ENCODE measurements at regions not wholly inside any gene's neighbourhood (a gene's known extent, or its start where the extent isn't known, plus 50 kb on each side); places are given as distances from the start of the nearest gene placed in this dataset.

DNA sequence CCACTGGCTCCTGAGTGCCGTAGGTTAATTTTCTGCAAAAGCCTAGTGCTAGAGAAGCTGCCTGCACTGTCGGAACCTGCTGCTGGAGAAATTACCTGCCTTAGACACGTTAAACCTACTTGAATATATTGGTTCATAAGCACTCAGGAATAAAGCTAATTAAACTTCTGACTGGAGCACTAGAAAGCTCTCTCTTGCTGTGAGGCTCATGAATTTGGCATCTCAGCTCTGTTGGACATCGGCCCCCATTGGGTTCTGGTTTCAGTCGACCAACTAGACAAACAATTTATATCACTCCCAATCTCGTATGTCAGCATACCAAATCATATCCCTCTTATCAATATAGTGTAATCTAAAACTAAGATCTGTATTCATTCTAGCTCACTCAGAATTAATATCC lies 52.4 kb upstream of the SEMA3C start:
- H3K36me3 ChIP-seq (ENCODE audit: control insufficient read depth in 2 of 2, insufficient read depth in 1 of 2, low read length in 2 of 2) = no peaks in the 10 kb centered on the region
- no peaks in the 10 kb centered on the region for H3K4me1 ChIP-seq (ENCODE audit: control insufficient read depth, insufficient read depth, low read length)
- TF ChIP-seq KLF9 (tag by site-specific recombination; IDR thresholded peaks at IDR 0.05; ENCODE audit: low read depth) (no peak), BCL11B (tag by site-specific recombination; IDR thresholded peaks at IDR 0.05; ENCODE audit: low read depth) (no peak), ZIC2 (tag by site-specific recombination; IDR thresholded peaks at IDR 0.05) (peak; percentile 80), SETDB1 (IDR thresholded peaks at IDR 0.05; ENCODE audit: insufficient read length, low read length) (no peak)
- H3K4me3 ChIP-seq (ENCODE audit: low read depth, low read length) = no peak overlapping the region
- CTCF ChIA-PET = interaction anchor here (0.7 kb wide), 1 partner anchor 10 kb away, joined by 3 read pairs; no protein-coding TSS in a partner anchor
- POLR2A ChIA-PET = interaction anchor here (0.7 kb wide), 1 partner anchor 118 kb away, joined by 3 read pairs; no protein-coding TSS in a partner anchor
- no peak overlapping the region for H3K27ac ChIP-seq (ENCODE audit: extremely low read depth, low read depth, low read length)
- H3K9me3 ChIP-seq (ENCODE audit: control insufficient read depth, insufficient read depth, low read depth, low read length) = no peaks in the 10 kb centered on the region
